Kidney capillary endothelial cell (primary cell): ENCODE measurements at regions not wholly inside any gene's neighbourhood (a gene's known extent, or its start where the extent isn't known, plus 50 kb on each side); places are given as distances from the start of the nearest gene placed in this dataset.
"Not testable (repeated sequence)": the region's sequence is repeated elsewhere in the genome, so short reads cannot be mapped to it uniquely, and the experiment has no call there.

Experiments used
- DNase-seq: peaks from one replicate; pipeline ENCODE4 v3.0.0-alpha.2; 2018; ENCODE audit warnings: low spot score

DNA sequence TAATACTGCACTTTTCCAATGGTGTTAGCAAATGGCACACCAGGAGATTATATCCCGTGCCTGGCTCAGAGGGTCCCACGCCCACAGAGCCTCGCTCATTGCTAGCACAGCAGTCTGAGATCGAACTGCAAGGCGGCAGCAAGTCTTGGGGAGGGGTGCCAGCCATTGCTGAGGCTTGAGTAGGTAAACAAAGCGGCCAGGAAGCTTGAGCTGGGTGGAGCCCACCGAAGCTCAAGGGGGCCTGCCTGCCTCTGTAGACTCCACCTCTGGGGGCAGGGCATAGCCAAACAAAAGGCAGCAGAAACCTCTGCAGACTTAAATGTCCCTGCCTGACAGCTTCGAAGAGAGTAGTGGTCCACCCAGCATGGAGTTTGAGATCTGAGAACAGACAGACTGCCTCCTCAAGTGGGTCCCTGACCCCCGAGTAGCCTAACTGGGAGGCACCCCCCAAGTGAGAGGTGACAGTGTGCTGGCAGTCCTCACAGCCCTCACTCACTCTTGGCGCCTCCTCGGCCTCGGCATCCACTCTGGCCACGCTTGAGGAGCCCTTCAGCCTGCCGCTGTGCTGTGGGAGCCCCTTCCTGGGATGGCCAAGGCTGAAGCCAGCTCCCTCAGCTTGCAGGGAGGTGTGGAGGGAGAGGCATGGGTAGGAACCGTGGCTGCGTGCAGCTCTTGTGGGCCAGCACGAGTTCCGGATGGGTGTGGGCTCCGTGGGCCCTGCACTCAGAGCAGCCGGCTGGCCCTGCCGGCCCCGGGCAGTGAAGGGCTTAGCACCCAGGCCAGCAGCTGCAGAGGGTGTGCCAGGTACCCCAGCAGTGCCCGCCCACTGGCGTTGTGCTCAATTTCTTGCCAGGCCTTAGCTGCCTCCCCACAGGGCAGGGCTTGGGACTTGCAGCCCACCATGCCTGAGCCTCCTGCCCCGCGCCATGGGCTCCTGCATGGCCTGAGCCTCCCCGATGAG lies 188.0 kb downstream of the MMUT start:
- DNase-seq, result not testable (repeated sequence)

DNA sequence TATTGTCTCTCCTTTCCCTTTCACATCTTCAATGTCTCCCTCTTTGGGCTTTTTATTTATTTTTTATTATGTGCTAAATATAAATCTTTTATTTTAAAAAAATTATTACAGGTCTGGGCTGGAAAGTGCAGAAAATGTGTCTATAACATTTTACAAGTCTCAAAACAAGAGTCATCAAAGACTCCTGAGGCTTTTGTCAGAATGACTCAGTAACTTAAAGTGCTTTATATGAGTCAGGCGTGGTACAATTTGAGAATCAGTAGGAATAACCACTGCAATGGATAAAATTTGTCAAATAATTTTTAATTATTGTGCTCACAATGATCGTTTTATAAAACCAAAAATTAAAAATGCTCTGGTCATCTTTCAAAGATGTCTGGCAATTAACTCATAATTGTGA lies 193.9 kb downstream of the MMUT start:
- no peak for DNase-seq

DNA sequence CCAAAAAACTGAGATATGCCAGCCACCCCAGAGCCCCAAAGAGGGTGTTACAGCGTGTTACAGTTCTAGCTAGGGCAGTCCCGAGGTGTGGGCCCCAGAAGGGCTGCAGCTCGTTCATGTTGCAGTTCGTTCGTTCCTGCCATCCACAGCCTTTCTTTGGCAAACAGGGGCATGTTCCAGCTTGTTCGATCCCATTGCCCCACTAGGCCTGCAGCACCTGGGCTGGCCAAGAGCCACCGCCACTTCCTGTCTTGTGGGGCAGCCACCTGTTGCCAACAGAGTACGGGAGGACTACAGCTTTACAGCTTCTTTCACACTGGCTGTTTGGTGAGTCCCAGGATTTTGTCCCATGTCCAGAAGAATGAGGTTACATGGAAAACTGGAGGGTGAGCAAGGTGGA lies 198.1 kb downstream of the MMUT start:
- DNase-seq, result no peak

DNA sequence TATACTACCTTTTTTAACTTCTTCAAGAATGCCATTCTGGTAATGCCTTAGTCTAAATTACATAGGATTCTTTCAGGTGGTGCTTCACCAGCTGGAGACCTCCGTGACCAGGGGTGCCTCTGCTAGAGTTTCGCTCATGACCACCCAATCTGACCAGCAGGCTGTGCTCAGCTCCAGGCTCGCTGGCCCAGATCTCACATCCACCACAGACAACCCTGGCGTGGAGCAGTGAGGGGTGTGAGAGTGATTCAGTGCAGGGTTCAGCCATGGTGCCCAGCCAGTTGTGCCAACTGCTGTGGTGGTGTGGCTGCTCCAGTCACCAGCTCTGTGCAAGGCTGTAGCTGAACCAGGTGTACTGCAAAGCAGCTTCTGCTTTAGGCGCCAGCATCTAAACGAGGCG lies 198.6 kb downstream of the MMUT start:
- DNase-seq, result no peak

DNA sequence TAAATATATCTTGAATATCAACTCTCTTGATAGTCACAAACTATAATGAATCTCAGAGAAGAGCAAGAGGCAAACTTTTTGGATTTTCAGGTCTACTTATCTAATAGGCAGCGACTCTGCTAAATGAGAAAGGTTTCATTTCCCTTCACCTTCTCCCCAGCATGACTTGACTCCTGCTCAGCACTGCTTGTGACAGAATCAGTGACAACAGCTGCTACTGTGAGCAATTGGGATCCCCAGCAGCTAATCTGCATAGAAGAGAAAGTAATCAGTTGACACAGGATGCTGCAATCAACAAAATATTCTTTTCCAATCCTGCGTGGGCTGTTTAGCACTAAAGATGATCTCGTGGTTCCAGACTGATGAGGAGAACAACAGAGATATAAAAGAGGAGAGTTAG lies 205.5 kb downstream of the MMUT start:
- DNase-seq, result no peak

DNA sequence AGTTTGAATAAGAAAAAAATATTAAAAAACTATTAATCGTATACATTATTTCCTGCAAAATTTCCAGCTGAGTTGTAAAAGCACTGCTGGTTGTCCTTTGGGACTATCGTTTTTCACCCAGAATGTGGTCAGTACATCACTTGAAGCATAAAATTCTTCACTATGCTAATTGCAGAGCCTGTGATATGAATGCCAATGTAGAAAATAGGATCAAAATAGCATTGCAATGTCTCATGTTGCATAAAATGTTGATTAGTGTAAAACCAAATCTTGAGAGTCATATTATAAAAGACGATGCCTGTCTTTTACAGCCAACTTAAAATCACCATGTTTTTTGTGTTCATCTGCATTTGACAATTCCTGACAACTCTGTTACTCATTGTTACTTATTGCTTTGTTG lies 207.7 kb downstream of the MMUT start:
- no peak for DNase-seq

DNA sequence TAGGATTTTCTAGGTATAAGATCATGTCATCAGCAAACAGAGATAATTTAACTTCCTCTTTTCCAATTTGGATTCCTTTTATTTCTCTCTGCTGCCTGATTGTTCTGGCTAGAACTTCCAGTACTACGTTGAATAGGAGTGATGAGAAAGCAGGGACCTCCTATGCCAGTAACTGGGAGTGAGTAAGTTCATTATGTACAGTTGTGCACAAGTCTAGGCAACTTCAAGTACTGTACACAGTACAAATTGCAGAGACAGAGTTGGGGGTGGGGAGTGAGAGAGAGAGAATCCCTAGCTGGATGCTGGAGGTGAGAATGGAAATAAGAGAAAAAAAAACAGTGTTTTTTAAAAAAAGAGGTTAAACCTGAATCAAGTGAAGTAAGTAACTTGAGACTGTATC lies 210.2 kb downstream of the MMUT start:
- DNase-seq, result no peak

DNA sequence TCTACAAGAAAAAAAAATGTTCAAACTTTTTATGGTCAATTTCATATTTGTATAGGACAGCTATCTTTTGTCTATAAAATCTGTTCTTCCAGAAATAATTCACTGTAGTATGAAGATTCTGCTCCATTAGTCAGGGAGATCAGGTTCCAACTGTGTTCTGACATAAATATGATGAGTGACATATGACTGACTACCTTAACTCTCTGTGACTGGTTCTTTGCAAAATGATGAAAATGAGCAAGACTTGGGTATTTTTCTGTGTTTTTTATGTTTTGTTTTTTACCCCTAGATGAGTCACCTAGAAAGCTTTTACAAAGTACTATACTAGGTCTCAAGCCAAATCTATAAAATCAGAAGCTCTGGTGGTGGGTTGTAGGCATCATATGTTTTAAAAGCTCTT lies 229.6 kb downstream of the MMUT start:
- no peak for DNase-seq

DNA sequence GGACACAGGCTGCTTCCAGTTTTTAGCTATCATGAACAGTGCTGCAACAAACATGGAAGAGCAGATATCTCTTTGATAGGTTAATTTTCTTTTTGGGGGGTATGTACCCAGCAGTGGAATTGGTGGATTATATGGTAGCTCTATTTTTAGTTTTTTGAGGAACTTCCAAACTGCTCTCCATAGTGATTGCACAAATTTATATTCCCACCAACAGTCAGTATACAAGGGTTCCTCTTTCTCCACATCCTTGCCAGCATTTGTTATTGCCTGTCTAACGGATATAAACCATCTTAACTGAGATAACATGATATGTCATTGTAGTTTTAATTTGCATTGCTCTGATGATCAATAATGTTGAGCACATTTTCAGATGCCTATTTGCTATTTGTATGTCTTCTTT lies 237.6 kb downstream of the MMUT start:
- no peak for DNase-seq

DNA sequence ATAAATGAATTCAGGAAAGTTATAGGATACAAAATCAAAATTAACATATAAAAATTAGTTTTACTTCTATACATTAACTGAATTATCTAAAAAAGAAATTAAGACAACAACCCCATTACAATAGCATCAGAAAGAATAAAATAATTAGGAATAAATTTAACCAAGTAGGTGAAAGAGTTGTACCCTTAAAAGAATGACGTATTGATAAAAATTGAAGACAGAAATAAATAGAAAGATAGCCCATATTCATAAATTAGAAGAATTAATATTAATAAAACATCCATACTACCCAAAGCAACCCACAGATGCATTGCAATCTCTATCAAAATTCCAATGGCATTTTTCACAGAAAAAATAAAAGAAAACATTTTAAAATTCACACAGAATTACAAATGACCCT lies 242.8 kb downstream of the MMUT start:
- no peak for DNase-seq

DNA sequence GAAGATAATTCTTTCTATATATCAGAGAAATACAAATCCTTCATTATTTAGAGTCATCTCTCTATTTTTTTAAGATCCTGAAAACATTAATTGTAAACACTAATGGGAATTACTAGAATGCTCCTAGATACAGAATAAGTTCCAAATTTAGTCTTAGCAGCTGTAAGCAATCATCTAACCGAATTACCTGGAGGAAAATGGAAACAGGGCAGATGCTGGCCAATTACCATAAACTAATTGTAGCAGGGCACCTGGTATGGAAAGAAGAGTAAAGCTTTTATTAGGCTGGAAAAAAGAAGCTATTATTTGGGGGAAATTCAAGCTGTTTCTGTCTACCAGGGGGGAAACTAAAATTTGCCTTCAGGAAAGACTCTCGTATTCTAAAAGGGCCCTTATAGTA lies 257.5 kb downstream of the MMUT start:
- no peak for DNase-seq

DNA sequence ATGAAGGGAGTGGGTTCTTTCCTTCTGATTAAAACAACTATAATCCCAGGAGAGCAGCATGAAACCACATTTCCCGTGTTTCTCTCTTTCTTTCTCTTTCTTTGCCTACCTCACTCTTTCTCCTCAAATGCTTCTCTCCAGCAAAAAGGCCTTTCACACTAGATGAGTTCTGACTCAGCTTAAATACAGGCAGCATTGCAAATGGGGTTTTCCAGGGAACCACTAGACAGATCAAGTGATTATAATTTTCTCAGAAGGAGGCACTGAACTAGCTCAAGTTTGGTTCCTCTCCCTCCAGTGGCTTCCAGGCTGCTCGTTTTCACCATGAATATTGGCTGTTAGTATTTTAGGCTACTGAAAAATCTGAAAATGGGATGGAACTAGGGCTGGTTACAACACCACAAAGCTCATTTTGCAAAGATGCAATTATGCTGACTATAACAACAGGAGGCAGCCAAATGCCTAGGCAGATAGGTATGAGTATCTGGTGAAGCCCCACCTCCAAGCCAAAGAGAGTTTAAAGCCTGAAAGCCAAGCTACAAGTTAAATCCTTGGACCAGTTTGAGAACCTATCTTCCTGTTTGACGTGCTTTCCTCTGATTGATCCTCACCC lies 260.0 kb downstream of the MMUT start:
- no peak for DNase-seq

DNA sequence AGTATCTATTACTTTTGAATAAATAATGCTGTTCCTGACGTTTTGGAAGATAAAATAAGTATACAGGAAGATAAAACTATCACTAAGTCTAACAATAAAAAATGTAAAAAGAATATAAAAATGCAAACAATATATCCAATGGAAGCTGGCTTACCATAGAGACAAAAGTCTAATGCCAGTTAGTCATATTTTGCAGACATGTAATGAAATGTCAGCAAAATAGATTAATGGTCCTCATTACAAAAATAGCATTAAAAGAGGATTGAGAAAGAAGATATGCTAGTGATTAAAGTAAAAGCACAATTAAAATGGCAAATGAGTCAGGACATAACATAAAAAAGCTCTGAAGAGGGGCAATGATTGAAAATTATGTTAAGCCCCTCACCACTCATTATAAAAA lies 265.0 kb downstream of the MMUT start:
- no peak for DNase-seq

DNA sequence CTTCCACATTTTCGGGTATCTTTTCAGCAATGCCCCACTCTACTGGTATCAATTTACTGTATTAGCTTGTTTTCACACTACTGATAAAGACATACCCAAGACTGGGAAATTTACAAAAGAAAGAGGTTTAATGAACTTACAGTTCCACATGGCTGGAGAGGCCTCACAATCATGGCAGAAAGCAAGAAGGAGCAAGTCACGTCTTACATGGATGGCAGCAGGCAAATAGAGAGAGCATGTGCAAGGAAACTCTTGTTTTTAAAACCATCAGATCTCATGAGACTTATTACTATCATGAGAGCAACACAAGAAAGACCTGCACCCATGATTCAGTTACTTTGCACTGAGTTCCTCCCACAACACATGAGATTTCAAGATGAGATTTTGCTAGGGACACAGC lies 300.7 kb downstream of the MMUT start:
- DNase-seq, result not testable (repeated sequence)

DNA sequence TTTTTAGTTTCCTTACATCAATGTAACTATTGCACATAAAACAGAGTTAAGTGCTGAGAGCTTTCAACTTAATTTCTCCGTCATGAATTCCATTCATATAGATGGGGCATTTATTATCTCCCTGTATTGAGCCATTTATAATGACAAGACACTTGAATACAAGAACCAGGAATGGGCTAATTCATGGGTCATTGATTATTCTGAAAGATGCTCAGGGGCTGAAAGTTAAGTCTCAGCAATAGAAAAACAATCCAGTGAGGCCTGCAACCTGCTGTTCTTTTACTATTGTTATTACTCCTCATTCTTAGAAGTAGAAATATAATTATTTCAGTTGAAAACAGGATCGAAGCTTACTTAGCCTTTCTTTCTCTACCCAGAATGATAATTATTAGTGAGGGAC lies 307.7 kb downstream of the MMUT start:
- no peak for DNase-seq

DNA sequence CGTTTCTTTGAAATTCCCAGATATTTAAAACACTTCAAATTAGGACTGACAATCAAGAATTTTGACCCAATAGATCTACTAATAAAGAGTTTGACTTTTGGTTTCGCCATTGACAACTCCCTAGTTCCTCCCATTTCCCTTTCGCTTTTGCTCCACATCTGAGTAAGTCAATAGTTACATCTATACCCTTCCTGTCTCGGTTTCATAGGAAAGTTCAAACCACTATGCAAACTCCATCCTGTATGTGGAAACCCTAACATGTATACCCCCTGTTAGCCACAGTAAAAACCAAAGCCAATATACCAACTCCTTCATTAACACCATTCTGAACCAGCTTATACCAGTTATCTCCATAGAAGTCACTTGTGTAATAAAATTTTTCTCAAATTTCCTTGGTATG lies 311.1 kb downstream of the MMUT start:
- no peak for DNase-seq

DNA sequence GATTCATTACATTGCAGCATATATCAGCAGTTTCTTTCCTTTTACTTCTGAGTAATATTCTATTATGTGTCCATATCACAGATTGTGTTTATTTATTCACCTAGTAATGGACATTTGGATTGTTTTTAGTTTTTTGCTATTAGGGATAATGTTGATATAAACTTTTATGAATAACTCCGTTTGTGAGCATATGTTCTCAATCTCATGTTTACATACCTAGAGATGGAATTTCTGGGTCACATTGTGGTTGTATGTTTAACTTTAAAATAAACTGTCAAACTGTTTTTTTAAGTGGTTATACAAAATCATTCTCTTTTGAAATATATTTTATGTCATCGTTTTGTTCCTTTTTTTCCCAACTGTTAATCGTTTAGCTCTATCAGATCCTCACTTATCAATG lies 311.6 kb downstream of the MMUT start:
- no peak for DNase-seq

DNA sequence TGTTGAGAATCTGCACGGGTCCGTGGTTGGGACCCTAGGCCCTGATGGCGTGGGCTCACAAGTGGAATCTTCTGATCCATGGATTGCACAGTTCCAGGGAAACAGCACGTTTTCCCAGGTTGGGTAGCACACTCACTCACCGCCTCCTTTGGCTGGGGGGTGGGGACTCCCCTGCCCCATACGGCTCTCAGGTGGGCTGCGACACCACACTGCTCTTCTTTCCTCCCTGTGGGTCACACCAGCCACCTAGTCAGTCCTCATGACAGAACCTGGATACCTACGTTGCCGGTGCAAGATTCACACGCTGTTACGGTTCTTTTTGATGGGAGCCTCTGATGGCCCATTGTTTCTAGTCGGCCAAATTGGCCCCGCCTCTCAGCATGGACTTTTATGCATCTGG lies 312.0 kb downstream of the MMUT start:
- DNase-seq, result no peak

DNA sequence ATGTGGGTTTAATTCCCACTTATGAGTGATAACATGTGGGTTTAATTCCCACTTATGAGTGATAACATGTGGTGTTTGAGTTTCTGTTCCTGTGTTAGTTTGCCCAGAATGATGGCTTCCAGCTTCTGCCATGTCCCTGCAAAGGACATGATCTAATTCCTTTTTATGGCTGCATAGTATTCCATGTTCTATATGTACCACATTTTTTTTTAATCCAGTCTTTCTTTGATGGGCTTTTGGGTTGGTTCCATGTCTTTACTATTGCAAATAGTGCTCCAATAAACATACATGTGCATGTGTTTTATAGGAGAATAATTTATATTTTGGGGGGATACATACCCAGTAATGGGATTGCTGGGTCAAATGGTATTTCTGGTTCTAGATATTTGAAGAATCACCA lies 317.8 kb downstream of the MMUT start:
- DNase-seq, result no peak

DNA sequence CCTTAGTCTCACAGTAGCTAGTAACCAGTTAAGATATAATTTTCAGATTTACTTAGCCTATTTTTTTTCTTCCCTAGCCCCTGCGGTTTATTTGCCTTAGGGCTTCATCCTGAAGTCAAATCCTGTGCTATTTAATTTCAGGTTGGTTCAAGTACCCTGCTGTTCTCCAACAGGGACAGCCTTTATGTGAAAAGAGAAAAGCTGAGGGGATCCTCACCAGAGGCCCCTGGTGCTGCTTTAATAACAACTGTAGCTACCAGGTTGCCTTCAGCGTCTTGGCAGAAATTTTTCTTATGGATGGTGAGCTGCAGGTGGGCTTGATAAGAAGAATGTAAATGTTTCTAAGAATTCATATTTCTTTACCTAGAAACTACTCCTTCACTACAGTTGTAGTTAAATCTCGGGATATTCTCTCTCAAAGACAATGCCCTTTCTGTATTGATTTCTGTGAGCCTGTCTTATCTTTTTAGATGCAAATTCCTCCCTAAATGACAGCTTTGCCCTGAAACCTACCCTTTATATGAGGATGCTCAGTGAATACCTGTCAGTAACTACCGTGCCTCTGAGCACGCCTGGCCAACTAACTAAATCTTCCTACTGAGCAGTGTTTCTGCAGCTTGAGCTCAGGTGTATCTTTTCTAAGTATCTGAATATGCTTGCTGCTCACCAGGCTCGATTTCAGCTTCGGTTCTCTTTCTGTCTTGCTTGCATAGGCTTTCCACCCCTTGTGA lies 320.5 kb downstream of the MMUT start:
- DNase-seq, result no peak

DNA sequence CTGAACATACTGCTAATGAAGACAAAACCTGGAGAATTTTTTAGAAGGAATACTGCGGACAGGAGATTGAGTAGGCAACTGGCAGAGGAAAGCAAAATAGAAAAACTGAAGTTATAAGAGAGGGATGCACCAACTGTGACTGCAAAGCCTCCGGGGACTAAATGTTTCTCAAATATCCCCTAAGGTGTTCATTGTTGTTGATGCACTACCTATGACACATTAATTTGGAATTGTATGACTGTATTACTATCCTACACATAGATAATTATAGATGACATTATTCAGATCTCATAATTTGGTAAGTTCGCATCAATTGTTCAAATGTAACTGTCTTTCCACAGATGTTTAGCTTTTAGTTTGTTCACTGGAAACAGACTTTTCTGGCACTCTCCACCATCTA lies 341.1 kb downstream of the MMUT start:
- DNase-seq, result no peak

DNA sequence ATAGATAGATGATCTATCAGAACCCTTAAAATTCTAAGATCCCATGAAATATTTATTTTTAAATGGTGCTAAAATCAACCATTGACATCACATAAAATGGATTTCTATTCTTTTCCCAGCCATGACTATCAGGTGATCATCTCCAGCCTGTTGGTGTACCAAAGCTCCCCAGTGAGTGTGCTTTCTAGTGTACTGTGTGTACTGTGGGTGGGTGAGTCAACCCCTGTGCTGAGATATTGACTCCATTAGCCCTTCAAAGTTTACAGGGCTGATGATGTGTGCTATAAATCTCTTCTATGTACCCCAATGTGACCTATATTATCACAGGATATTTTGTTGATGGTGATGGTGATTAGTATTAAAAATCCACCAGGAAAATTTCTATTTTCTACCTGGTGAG lies 344.6 kb downstream of the MMUT start:
- no peak for DNase-seq

DNA sequence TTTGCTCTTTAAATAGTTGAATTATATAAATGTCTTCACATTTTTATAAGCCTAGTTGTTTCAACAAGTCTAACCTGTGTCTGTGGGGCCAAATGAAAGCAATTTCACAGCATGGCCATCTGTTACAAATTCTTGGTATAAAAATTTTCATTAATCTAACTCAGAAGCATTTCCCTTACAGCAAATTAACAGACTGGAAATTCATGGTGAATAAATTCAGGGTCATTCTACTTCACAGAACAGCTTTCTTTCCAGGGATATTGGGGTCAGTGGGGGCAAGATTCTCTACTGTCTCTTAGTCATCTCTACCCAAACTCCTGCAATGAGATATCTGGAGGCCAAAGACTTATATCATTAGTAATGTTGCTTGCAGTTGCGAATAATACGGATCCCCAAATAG lies 352.1 kb downstream of the MMUT start:
- no peak for DNase-seq
